ENCODE measurements at regions not wholly inside any gene's neighbourhood (a gene's known extent, or its start where the extent isn't known, plus 50 kb on each side); places are given as distances from the start of the nearest gene placed in this dataset.

DNA sequence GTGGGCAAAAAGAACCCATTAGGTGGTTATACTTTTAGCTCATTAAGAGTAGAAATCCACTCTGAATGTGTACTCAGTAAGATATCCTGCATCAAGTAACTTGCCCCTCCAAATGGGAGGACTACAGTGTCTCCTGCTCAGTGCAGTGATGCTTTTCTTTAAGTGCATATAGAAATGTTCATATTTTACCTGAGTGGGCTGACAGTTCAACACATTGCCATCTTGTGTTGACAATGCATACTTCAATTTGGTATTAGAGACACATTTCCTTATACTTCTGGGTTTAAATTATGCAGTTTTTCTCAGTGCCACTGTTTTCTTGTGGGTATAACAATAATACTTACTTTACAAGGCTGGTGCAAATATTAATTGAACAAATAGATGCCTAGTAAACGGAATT is 318.6 kb upstream of the TMPRSS15 start:
- Histone ChIP-seq H3K36me3 (no peaks in the 10 kb centered on the region), H3K4me3 (no peak overlapping the region), H3K9me3 (no peaks in the 10 kb centered on the region), H3K27ac (no peak overlapping the region), H3K27me3 (no peaks in the 10 kb centered on the region), H3K4me1 (no peaks in the 10 kb centered on the region)
- TF ChIP-seq, protein P1, sequence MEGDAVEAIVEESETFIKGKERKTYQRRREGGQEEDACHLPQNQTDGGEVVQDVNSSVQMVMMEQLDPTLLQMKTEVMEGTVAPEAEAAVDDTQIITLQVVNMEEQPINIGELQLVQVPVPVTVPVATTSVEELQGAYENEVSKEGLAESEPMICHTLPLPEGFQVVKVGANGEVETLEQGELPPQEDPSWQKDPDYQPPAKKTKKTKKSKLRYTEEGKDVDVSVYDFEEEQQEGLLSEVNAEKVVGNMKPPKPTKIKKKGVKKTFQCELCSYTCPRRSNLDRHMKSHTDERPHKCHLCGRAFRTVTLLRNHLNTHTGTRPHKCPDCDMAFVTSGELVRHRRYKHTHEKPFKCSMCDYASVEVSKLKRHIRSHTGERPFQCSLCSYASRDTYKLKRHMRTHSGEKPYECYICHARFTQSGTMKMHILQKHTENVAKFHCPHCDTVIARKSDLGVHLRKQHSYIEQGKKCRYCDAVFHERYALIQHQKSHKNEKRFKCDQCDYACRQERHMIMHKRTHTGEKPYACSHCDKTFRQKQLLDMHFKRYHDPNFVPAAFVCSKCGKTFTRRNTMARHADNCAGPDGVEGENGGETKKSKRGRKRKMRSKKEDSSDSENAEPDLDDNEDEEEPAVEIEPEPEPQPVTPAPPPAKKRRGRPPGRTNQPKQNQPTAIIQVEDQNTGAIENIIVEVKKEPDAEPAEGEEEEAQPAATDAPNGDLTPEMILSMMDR (IDR thresholded peaks at IDR 0.05 in 4 of 5, conservative IDR thresholded peaks at IDR 0.05 in 1 of 5), result no peak
- TF ChIP-seq POLR2A (IDR thresholded peaks at IDR 0.05), result no peak
- ATAC-seq (no peak), DNase-seq (no peak)
- intact Hi-C loops (cut with DNase I; ENCODE audit: low total_unique reads) (no loop called here), in situ Hi-C loops (cut with MboI; ENCODE audit: low sequenced_read_pairs in 4 of 4) (no loop called here)

DNA sequence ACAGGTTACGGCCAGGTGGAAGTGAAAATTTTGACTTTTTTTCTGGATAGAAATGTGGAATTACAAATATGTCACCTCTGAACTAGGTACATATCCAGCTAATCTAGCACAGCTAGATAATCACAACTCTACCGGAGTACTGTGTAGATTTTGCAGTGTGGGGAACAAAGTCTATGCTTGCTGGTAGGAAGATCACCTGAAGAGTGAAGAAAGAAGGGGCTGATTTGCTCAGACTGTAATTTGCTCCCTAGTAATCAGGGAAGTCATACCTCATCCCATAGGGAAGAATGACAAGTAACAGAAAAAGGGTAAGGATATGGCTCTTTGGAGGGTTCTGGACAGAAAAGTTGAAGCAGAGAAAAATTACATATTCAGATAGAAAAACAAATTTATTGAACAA is 319.6 kb upstream of the TMPRSS15 start:
- H3K4me1 ChIP-seq, result no peaks in the 10 kb centered on the region
- no peak overlapping the region for H3K27ac ChIP-seq
- TF ChIP-seq, protein P1 (IDR thresholded peaks at IDR 0.05 in 4 of 5, conservative IDR thresholded peaks at IDR 0.05 in 1 of 5), result no peak
- TF ChIP-seq POLR2A (IDR thresholded peaks at IDR 0.05), result no peak
- no peaks in the 10 kb centered on the region for H3K36me3 ChIP-seq
- intact Hi-C loops (cut with DNase I; ENCODE audit: low total_unique reads) (no loop called here), in situ Hi-C loops (cut with MboI; ENCODE audit: low sequenced_read_pairs in 4 of 4) (no loop called here)
- ATAC-seq (no peak), DNase-seq (no peak)
- no peaks in the 10 kb centered on the region for H3K9me3 ChIP-seq
- H3K27me3 ChIP-seq, result no peaks in the 10 kb centered on the region
- H3K4me3 ChIP-seq, result no peak overlapping the region

DNA sequence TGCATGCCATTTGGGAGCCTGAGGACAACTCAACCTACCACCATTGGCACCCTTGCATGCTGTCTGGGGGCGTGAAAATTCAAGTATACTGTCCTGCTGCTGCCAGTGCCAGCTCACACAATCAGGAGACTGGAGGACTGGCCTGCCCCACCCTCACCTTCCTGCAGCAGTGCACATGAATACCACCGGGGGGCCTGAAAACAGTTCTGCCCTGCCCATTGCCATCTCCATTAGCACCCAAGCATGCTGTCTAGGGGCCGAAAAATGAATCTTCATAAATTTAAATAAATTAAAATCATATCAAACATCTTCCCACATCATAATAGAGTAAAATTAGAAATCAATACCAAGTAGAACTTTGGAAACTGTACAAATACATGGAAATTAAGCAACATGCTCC is 322.1 kb upstream of the TMPRSS15 start:
- Histone ChIP-seq H3K9me3 (no peaks in the 10 kb centered on the region), H3K4me3 (no peak overlapping the region), H3K27me3 (no peaks in the 10 kb centered on the region), H3K27ac (no peak overlapping the region), H3K36me3 (no peaks in the 10 kb centered on the region), H3K4me1 (no peaks in the 10 kb centered on the region)
- in situ Hi-C loops (cut with MboI; ENCODE audit: low sequenced_read_pairs in 4 of 4), result no loop called here
- DNase-seq, result no peak
- no peak for ATAC-seq
- intact Hi-C loops (cut with DNase I; ENCODE audit: low total_unique reads), result no loop called here
- TF ChIP-seq POLR2A (IDR thresholded peaks at IDR 0.05), result no peak
- TF ChIP-seq, protein P1 (IDR thresholded peaks at IDR 0.05 in 4 of 5, conservative IDR thresholded peaks at IDR 0.05 in 1 of 5), result no peak

DNA sequence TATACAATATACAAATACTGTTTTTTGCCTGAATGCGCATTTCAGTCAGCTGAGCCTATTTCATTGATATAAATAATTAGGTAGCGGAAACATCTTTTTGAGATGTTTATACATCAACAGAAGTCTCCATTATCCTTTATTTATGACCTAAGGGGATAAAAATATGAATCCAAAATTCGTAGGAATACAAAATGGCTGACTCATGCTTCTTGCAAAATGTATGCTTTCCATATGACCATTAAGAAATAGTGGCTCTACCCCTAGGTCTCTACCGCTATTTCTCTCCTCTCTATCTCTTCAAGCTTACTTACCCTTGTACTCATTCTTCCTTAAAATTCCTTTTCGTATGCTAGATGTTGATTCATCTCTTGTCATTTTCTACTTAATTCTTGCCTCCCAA is 338.4 kb upstream of the TMPRSS15 start:
- no peaks in the 10 kb centered on the region for H3K9me3 ChIP-seq
- H3K27me3 ChIP-seq, result no peaks in the 10 kb centered on the region
- ATAC-seq, result no peak
- TF ChIP-seq, protein P1 (IDR thresholded peaks at IDR 0.05 in 4 of 5, conservative IDR thresholded peaks at IDR 0.05 in 1 of 5), result no peak
- no peak for TF ChIP-seq POLR2A (IDR thresholded peaks at IDR 0.05)
- no peak for DNase-seq
- no peaks in the 10 kb centered on the region for H3K4me1 ChIP-seq
- H3K27ac ChIP-seq, result no peak overlapping the region
- in situ Hi-C loops (cut with MboI; ENCODE audit: low sequenced_read_pairs in 4 of 4) (no loop called here), intact Hi-C loops (cut with DNase I; ENCODE audit: low total_unique reads) (no loop called here)
- H3K36me3 ChIP-seq, result no peaks in the 10 kb centered on the region
- H3K4me3 ChIP-seq, result no peak overlapping the region

DNA sequence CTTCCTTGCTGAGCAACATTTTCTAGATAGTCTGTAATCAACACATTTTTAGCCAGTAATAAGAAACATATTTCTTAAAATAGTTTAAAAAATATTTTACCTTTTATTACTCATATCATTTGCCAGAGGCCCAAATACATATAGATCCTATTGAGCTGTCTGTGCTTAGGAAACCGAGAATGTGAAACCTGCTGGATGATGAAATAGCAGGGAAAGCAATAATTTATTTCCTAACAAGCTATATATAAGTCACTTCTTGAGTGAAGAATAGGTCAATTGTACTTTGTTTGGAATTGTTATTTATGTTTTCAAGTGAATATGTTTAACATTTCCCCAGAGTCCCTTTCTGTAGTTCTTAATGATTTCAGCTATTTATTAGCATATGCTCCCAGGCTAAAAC is 339.9 kb upstream of the TMPRSS15 start:
- Histone ChIP-seq H3K27ac (no peak overlapping the region), H3K36me3 (no peaks in the 10 kb centered on the region), H3K27me3 (no peaks in the 10 kb centered on the region), H3K4me3 (no peak overlapping the region), H3K4me1 (no peaks in the 10 kb centered on the region), H3K9me3 (no peaks in the 10 kb centered on the region)
- ATAC-seq (no peak), DNase-seq (no peak)
- intact Hi-C loops (cut with DNase I; ENCODE audit: low total_unique reads), result no loop called here
- in situ Hi-C loops (cut with MboI; ENCODE audit: low sequenced_read_pairs in 4 of 4), result no loop called here
- TF ChIP-seq POLR2A (IDR thresholded peaks at IDR 0.05), result no peak

Data from gastrocnemius medialis (tissue), 4 donors.